ENCODE measurements at regions not wholly inside any gene's neighbourhood (a gene's known extent, or its start where the extent isn't known, plus 50 kb on each side); places are given as distances from the start of the nearest gene placed in this dataset.

GRCh38 chr11:71316701-71317100 is 64.3 kb upstream of the SHANK2 start:
- no peak for TF ChIP-seq CTCF (IDR thresholded peaks at IDR 0.05; ENCODE audit: low read length)
- no peak for TF ChIP-seq EZH2 (IDR thresholded peaks at IDR 0.05; ENCODE audit: borderline replicate concordance, low read length)
